ENCODE measurements at regions not wholly inside any gene's neighbourhood (a gene's known extent, or its start where the extent isn't known, plus 50 kb on each side); places are given as distances from the start of the nearest gene placed in this dataset.
A peak's percentile ranks its signal among the peaks of the same experiment; 100 is the strongest.
"Not testable (repeated sequence)": the region's sequence is repeated elsewhere in the genome, so short reads cannot be mapped to it uniquely, and the experiment has no call there.

DNA sequence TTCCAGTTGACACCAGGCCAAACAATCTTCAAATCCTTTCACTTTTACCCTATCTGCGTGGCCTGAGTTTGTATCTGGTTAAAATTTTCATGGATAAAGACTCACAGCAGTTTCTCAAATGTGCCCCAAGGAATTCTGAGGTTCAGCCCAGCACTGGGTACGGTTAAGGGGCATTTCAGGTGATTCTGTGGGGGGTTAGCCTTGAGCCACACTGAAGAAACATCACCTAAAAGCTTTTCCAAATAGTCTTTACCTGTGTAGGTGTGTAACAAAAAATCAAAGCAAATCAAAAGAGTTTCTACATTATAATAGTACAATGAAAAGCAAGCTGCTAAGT is 83.8 kb upstream of the DNAJC1 start:
- Histone ChIP-seq H3K36me3 (ENCODE audit: control insufficient read depth, insufficient read depth, low read length) (no peaks in the 10 kb centered on the region), H3K27me3 (ENCODE audit: control insufficient read depth, insufficient read depth, low read length) (peaks cover 7% of the 10 kb centered on the region), H3K4me3 (ENCODE audit: low read depth, low read length) (no peak overlapping the region)
- no peak for DNase-seq (ENCODE audit: low read depth)
- TF ChIP-seq CTCF (IDR thresholded peaks at IDR 0.05; ENCODE audit: insufficient read depth, low read length, severe bottlenecking) = no peak
- FAIRE-seq = no peak

GRCh38 chr10:22086730-22087401 is 83.3 kb upstream of the DNAJC1 start:
- FAIRE-seq = no peak
- peak; percentile 67 for DNase-seq (ENCODE audit: low read depth)
- H3K36me3 ChIP-seq (ENCODE audit: control insufficient read depth, insufficient read depth, low read length) = no peaks in the 10 kb centered on the region
- H3K4me3 ChIP-seq (ENCODE audit: low read depth, low read length) = no peak overlapping the region
- TF ChIP-seq CTCF (IDR thresholded peaks at IDR 0.05; ENCODE audit: insufficient read depth, low read length, severe bottlenecking) = no peak
- peaks cover 7% of the 10 kb centered on the region for H3K27me3 ChIP-seq (ENCODE audit: control insufficient read depth, insufficient read depth, low read length)

DNA sequence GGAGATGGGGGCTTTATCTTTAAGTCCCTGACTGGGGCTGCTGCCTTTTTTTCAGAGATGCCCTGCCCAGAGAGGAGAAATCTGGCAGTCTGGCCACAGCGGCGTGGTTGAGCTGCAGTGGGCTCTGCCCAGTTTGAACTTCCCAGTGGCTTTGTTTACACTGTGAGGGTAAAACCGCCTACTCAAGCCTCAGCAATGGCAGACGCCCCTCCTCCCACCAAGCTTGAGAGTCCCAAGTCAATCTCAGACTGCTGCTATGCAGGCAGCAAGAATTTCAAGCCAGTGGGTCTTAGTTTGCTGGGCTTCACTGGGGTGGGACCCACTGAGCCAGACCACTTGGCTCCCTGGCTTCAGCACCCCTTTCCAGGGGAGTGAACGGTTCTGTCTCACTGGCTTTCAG is 76.4 kb upstream of the DNAJC1 start:
- not testable (repeated sequence) for FAIRE-seq; H3K4me3 ChIP-seq (ENCODE audit: low read depth, low read length); H3K27me3 ChIP-seq (ENCODE audit: control insufficient read depth, insufficient read depth, low read length); H3K36me3 ChIP-seq (ENCODE audit: control insufficient read depth, insufficient read depth, low read length); DNase-seq (ENCODE audit: low read depth)

DNA sequence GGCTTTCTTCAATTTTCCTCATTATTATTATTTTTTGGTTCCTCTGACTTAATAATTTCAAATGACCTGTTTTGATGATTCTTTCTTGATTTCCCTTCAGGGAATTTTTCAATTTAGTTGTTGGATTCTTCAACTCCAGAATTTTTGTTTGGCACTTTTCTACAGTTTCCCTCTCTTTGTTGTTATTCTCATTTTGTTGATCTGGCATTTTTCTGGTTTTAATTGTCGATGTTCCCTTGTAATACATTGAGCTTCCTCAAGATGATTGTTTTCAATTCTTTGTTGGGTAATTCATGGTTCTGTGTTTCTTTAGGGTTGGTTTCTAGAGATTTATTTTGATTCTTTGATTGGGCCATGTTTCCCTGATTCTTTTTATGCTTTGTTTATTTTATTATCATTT is 67.8 kb upstream of the DNAJC1 start:
- Histone ChIP-seq H3K4me3 (ENCODE audit: low read depth, low read length) (no peak overlapping the region), H3K27me3 (ENCODE audit: control insufficient read depth, insufficient read depth, low read length) (no peaks in the 10 kb centered on the region), H3K36me3 (ENCODE audit: control insufficient read depth, insufficient read depth, low read length) (no peaks in the 10 kb centered on the region)
- DNase-seq (ENCODE audit: low read depth) = no peak
- FAIRE-seq = no peak
- no peak for TF ChIP-seq CTCF (IDR thresholded peaks at IDR 0.05; ENCODE audit: insufficient read depth, low read length, severe bottlenecking)

GRCh38 chr10:22067091-22067490 is 63.6 kb upstream of the DNAJC1 start:
- no peak for DNase-seq (ENCODE audit: low read depth)
- Histone ChIP-seq H3K4me3 (ENCODE audit: low read depth, low read length) (no peak overlapping the region), H3K27me3 (ENCODE audit: control insufficient read depth, insufficient read depth, low read length) (no peaks in the 10 kb centered on the region), H3K36me3 (ENCODE audit: control insufficient read depth, insufficient read depth, low read length) (no peaks in the 10 kb centered on the region)
- TF ChIP-seq CTCF (IDR thresholded peaks at IDR 0.05; ENCODE audit: insufficient read depth, low read length, severe bottlenecking) = no peak
- FAIRE-seq = no peak

- H3K27me3 ChIP-seq (ENCODE audit: control insufficient read depth, insufficient read depth, low read length); FAIRE-seq; H3K36me3 ChIP-seq (ENCODE audit: control insufficient read depth, insufficient read depth, low read length); H3K4me3 ChIP-seq (ENCODE audit: low read depth, low read length); DNase-seq (ENCODE audit: low read depth): not testable (repeated sequence)
These were observed 57.5 kb upstream of the DNAJC1 start for GRCh38 chr10:22060984-22061383.

DNA sequence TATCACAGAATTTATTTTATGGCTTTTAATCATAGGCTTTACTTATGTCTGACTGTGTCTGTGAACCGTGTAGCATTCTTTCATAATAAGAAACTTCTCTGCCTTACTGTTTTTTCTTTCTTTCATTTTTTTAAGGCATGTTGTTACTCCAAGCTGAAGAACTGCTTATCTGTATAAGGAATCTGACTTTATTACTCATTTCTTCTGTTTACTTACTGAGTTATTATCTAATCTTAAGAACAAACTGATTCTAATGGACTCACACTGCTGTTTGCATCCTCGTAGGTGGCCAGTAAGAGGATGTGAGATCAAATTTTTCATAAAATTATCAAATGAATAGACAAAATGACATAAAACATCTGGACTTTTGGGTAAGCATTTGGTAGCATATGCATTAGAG is 54.7 kb upstream of the DNAJC1 start:
- TF ChIP-seq CTCF (IDR thresholded peaks at IDR 0.05; ENCODE audit: insufficient read depth, low read length, severe bottlenecking) = no peak
- DNase-seq (ENCODE audit: low read depth) = peak; percentile 10
- H3K27me3 ChIP-seq (ENCODE audit: control insufficient read depth, insufficient read depth, low read length) = no peaks in the 10 kb centered on the region
- no peaks in the 10 kb centered on the region for H3K36me3 ChIP-seq (ENCODE audit: control insufficient read depth, insufficient read depth, low read length)
- no peak for FAIRE-seq
- H3K4me3 ChIP-seq (ENCODE audit: low read depth, low read length) = no peak overlapping the region

Measured in bronchial epithelial cell (primary cell).